Upper lobe of left lung (tissue), 6 donors: ENCODE measurements at regions not wholly inside any gene's neighbourhood (a gene's known extent, or its start where the extent isn't known, plus 50 kb on each side); places are given as distances from the start of the nearest gene placed in this dataset.
"Not testable (repeated sequence)": the region's sequence is repeated elsewhere in the genome, so short reads cannot be mapped to it uniquely, and the experiment has no call there.

Source experiments
- ATAC-seq, 2 donors: fragments of 200-7000 bp; cut with Tn5 transposase; one replicate each; pipeline ENCODE4 v1.9.1; 2022; ENCODE audit warnings: mild to moderate bottlenecking in 2 of 2, moderate library complexity in 2 of 2; ENCODE audit not compliant: low FRiP score in 2 of 2
- DNase-seq, 2 donors: peaks; one replicate each; pipeline ENCODE4 v3.0.0-alpha.2; 2019 to 2020
- H3K27ac ChIP-seq, 4 donors: fragments of 200-600 bp; sonication (generic); one replicate each; pipeline ENCODE4 v1.5.1; 2016 to 2019
- H3K27me3 ChIP-seq, 4 donors: fragments of 200-600 bp; sonication (generic); one replicate each; pipeline ENCODE4 v1.5.1; 2017 to 2019
- H3K36me3 ChIP-seq, 4 donors: fragments of 200-600 bp; sonication (generic); one replicate each; pipeline ENCODE4 v1.5.1; 2016 to 2019
- H3K4me1 ChIP-seq, 4 donors: fragments of 200-600 bp; sonication (generic); one replicate each; pipeline ENCODE4 v1.5.1; 2018 to 2019
- H3K4me3 ChIP-seq, 4 donors: fragments of 200-600 bp; sonication (generic); one replicate each; pipeline ENCODE4 v1.5.1; 2017 to 2019; ENCODE audit warnings: mild to moderate bottlenecking in 2 of 4, moderate library complexity in 1 of 4
- H3K9me3 ChIP-seq, 4 donors: fragments of 200-600 bp; sonication (generic); one replicate each; pipeline ENCODE4 v1.5.1; 2018 to 2019
- CTCF ChIP-seq, 6 experiments: fragments of 450-650 bp in 4 of 6; fragments of 200-600 bp in 2 of 6; sonication (generic) in 2 of 6; IDR thresholded peaks; one replicate each; pipeline ENCODE4 v1.5.1; 2016 to 2019; ENCODE audit warnings: antibody characterized with exemption in 6 of 6
- POLR2A ChIP-seq, 4 donors: fragments of 450-650 bp; IDR thresholded peaks; one replicate each; pipeline ENCODE4 v1.5.1; 2016 to 2017; ENCODE audit warnings: antibody characterized with exemption in 4 of 4, mild to moderate bottlenecking in 2 of 4
- WGBS, 2 donors: methylation state at CpG; one replicate each; pipeline ENCODE4 v1.1.5; 2017 to 2018; 5-methylcytosine and 5-hydroxymethylcytosine counted together
- donor health status: DM: no; HTN: no; CAD: no; lungs with moderate emphysema.
- donor health status: DM: no; HTN: yes; CAD: no; lungs with severe emphysema.

- Histone ChIP-seq H3K4me1 (no peaks in the 10 kb centered on the region), H3K4me3 (no peak overlapping the region), H3K27me3 (no peaks in the 10 kb centered on the region), H3K27ac (no peak overlapping the region), H3K36me3 (no peaks in the 10 kb centered on the region), H3K9me3 (no peaks in the 10 kb centered on the region)
- WGBS, 2 donors, result no CpG with 5 or more reads among the region's 1 CpG
- TF ChIP-seq POLR2A (IDR thresholded peaks at IDR 0.05) (no peak), CTCF (IDR thresholded peaks at IDR 0.05) (no peak)
- DNase-seq, result no peak
- no peak for ATAC-seq
These were observed 1211.7 kb downstream of the TMEM121 start for GRCh38 chr14:106738075-106738474.

GRCh38 chr14:106738598-106739258 lies 1212.3 kb downstream of the TMEM121 start:
- not testable (repeated sequence) for H3K4me3 ChIP-seq, H3K4me1 ChIP-seq, H3K36me3 ChIP-seq, DNase-seq, H3K27me3 ChIP-seq, ATAC-seq, H3K9me3 ChIP-seq, H3K27ac ChIP-seq
- no CpG with 5 or more reads among the region's 9 CpGs for WGBS, 2 donors

DNA sequence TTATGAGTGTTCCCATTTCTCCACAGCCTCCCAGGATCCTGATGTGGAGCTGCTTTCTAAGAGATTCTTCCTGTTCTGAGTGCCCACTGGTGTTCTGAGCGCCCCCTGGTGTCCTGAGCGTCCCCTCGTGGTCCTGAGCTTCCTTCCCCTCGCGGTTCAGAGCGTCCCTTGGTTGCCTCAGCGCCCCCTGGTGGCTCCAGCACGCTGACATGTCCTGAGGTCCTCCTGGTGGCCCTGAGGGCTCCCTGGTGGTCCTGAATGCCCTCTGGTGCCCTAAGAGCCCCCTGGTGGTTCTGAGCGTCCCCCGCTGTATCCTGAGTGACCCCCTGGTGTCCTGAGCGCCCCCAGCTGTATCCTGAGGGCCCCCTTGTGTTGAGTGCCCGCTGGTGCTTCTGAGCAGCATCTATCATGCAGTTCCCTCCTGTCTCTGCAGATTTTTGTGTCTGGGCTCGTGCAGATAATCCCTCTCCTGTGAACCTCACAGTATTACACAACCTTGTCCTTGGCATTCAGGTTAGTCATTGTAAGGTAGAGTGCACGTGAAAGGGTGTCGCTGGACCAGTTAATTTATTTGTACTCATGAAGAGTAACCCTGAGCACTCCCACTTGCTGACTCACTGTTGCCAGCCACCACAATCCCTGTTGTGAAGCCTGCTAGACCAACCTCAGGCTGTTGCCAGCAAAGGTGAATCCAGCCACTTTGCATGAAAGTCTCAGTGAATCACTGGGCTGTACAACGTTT lies 1214.9 kb downstream of the TMEM121 start:
- DNase-seq, H3K4me3 ChIP-seq, H3K27ac ChIP-seq, H3K27me3 ChIP-seq, H3K36me3 ChIP-seq, H3K4me1 ChIP-seq, ATAC-seq, H3K9me3 ChIP-seq: not testable (repeated sequence)
- no CpG with 5 or more reads among the region's 16 CpGs for WGBS, 2 donors
- peak in 1 of 6 experiments; percentile 25 for TF ChIP-seq CTCF (IDR thresholded peaks at IDR 0.05)

GRCh38 chr14:106745016-106745767 lies 1218.8 kb downstream of the TMEM121 start:
- ATAC-seq, result not testable (repeated sequence)
- WGBS, 2 donors, result 35% methylated on average over 13 of the region's 15 CpGs; no CpG with 5 or more reads in 1 of the 2 donors

GRCh38 chr14:106750089-106750488 lies 1223.7 kb downstream of the TMEM121 start:
- H3K27me3 ChIP-seq, H3K27ac ChIP-seq, H3K4me1 ChIP-seq, DNase-seq, H3K36me3 ChIP-seq, H3K9me3 ChIP-seq, H3K4me3 ChIP-seq, ATAC-seq: not testable (repeated sequence)
- no CpG with 5 or more reads among the region's 3 CpGs for WGBS, 2 donors

More at GRCh38 chr14:106745016-106745767, 1218.8 kb downstream of the TMEM121 start:
- not testable (repeated sequence) for H3K36me3 ChIP-seq, H3K4me1 ChIP-seq, H3K27ac ChIP-seq, H3K9me3 ChIP-seq, H3K4me3 ChIP-seq, H3K27me3 ChIP-seq
- DNase-seq, result peak in 1 of 2 donors; percentile 17

DNA sequence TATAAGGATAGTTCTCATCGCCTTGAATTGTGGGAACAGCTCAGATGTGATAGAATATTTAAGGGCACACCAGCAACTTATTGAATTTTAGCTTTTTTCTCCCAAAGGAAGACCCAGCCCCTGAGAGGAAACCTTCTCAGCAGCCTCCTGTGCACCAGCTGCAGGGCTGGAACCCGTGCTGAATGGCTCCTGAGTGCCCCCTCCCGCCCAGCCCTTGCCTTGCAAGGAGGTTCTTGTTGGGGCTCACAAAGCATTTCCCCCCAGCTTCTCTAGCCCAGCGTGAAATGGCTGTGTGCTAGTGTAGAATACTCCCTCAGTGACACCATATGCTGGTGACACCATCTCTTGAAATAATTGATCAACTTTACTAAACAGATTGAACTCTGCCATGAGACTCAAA lies 1227.4 kb downstream of the TMEM121 start:
- H3K36me3 ChIP-seq, H3K9me3 ChIP-seq, H3K27me3 ChIP-seq, H3K4me1 ChIP-seq, H3K4me3 ChIP-seq, DNase-seq, H3K27ac ChIP-seq, ATAC-seq: not testable (repeated sequence)
- WGBS, 2 donors, result no CpG with 5 or more reads among the region's 4 CpGs

- H3K27me3 ChIP-seq, ATAC-seq, H3K36me3 ChIP-seq, H3K9me3 ChIP-seq, H3K27ac ChIP-seq, DNase-seq, H3K4me3 ChIP-seq, H3K4me1 ChIP-seq: not testable (repeated sequence)
- 18 to 25% methylated on average over 5 to 6 of the region's 6 CpGs for WGBS, 2 donors
These were observed 1231.1 kb downstream of the TMEM121 start for GRCh38 chr14:106757444-106757843.

GRCh38 chr14:106761886-106762816 lies 1235.8 kb downstream of the TMEM121 start:
- not testable (repeated sequence) for ATAC-seq, H3K4me1 ChIP-seq, H3K36me3 ChIP-seq, H3K4me3 ChIP-seq, H3K27me3 ChIP-seq, H3K9me3 ChIP-seq, DNase-seq, H3K27ac ChIP-seq
- WGBS, 2 donors, result 60% methylated on average over 1 of the region's 15 CpGs; no CpG with 5 or more reads in 1 of the 2 donors
